GM23338 (cell line): ENCODE measurements at regions not wholly inside any gene's neighbourhood (a gene's known extent, or its start where the extent isn't known, plus 50 kb on each side); places are given as distances from the start of the nearest gene placed in this dataset.

ENCODE experiments used
- ATAC-seq: fragments of 200-7000 bp; cut with Tn5 transposase; 3 replicates; pipeline ENCODE4 v1.9.1; 2020
- DNase-seq: peaks from one replicate; pipeline ENCODE4 v3.0.0-alpha.2; 2015; ENCODE audit warnings: low spot score
- H2AFZ ChIP-seq: fragments of 200-600 bp; sonication (generic); 2 replicates; pipeline ENCODE4 v1.8.0; 2016; ENCODE audit warnings: antibody characterized with exemption, mild to moderate bottlenecking, moderate library complexity
- H3F3A ChIP-seq: fragments of 200-600 bp; sonication (generic); replicated peaks from 2 replicates; pipeline ENCODE4 v1.8.0; 2017; ENCODE audit warnings: antibody characterized with exemption, mixed run types, low read depth
- H3K27ac ChIP-seq: fragments of 200-600 bp; sonication (generic); 2 replicates; pipeline ENCODE4 v1.6.1; 2016; ENCODE audit warnings: low read depth
- H3K27me3 ChIP-seq: fragments of 200-600 bp; sonication (generic); 2 replicates; pipeline ENCODE4 v1.8.0; 2016; ENCODE audit warnings: mild to moderate bottlenecking, mixed run types, moderate library complexity; ENCODE audit not compliant: insufficient read depth
- H3K36me3 ChIP-seq: fragments of 200-600 bp; sonication (generic); 2 replicates; pipeline ENCODE4 v1.8.0; 2016; ENCODE audit warnings: mild to moderate bottlenecking; ENCODE audit not compliant: insufficient read depth
- H3K4me1 ChIP-seq: fragments of 200-600 bp; sonication (generic); 2 replicates; pipeline ENCODE4 v1.8.0; 2016; ENCODE audit warnings: mild to moderate bottlenecking, moderate library complexity; ENCODE audit not compliant: insufficient read depth
- H3K4me2 ChIP-seq: fragments of 200-600 bp; sonication (generic); 2 replicates; pipeline ENCODE4 v1.7.1; 2017; ENCODE audit warnings: mixed run types
- H3K4me3 ChIP-seq: fragments of 200-600 bp; sonication (generic); 2 replicates; pipeline ENCODE4 v1.6.1; 2016; ENCODE audit warnings: mixed run types
- H3K79me2 ChIP-seq: fragments of 200-600 bp; sonication (generic); replicated peaks from 2 replicates; pipeline ENCODE4 v1.8.0; 2017; ENCODE audit warnings: mild to moderate bottlenecking; ENCODE audit not compliant: insufficient read depth
- H3K9me2 ChIP-seq: fragments of 200-600 bp; sonication (generic); 2 replicates; pipeline ENCODE4 v1.8.0; 2017; ENCODE audit not compliant: insufficient read depth
- H4K20me1 ChIP-seq: fragments of 200-600 bp; sonication (generic); replicated peaks from 2 replicates; pipeline ENCODE4 v1.8.0; 2017; ENCODE audit warnings: mild to moderate bottlenecking; ENCODE audit not compliant: insufficient read depth
- H3K27ac Mint-ChIP-seq: 2 replicates; pipeline ENCODE4 v1.8.0; 2020; ENCODE audit warnings: inconsistent platforms, mild to moderate bottlenecking, moderate library complexity, mixed read lengths
- H3K27me3 Mint-ChIP-seq: 3 replicates; pipeline ENCODE4 v1.8.0; 2022; ENCODE audit warnings: low read depth, mild to moderate bottlenecking, moderate library complexity, mixed read lengths, inconsistent platforms; ENCODE audit not compliant: insufficient read depth, poor library complexity
- H3K36me3 Mint-ChIP-seq: 3 replicates; pipeline ENCODE4 v1.8.0; 2021; ENCODE audit warnings: low read depth, mild to moderate bottlenecking, inconsistent platforms, moderate library complexity, mixed read lengths
- H3K4me1 Mint-ChIP-seq: 3 replicates; pipeline ENCODE4 v1.8.0; 2020; ENCODE audit warnings: mild to moderate bottlenecking, inconsistent platforms, mixed read lengths
- H3K4me3 Mint-ChIP-seq: 3 replicates; pipeline ENCODE4 v1.8.0; 2021; ENCODE audit warnings: moderate library complexity, mild to moderate bottlenecking, inconsistent platforms, mixed read lengths
- H3K9me3 Mint-ChIP-seq: 3 replicates; pipeline ENCODE4 v1.8.0; 2020; ENCODE audit warnings: moderate library complexity, mild to moderate bottlenecking, inconsistent platforms, mixed read lengths
- CREB1 ChIP-seq: fragments of 250-450 bp; sonication (Bioruptor Pico); IDR thresholded peaks from 2 replicates; pipeline ENCODE4 v1.5.0; 2020; ENCODE audit warnings: low read depth, mild to moderate bottlenecking, moderate library complexity
- EZH2 ChIP-seq: fragments of 200-600 bp; sonication (generic); IDR thresholded peaks from one replicate; pipeline ENCODE4 v1.8.0; 2017; ENCODE audit warnings: antibody characterized with exemption, mild to moderate bottlenecking, low read depth; ENCODE audit not compliant: unreplicated experiment
- EZH2phosphoT487 ChIP-seq: fragments of 200-600 bp; sonication (generic); IDR thresholded peaks from one replicate; pipeline ENCODE4 v1.8.1; 2018; ENCODE audit warnings: antibody characterized with exemption; ENCODE audit not compliant: unreplicated experiment
- JUNB ChIP-seq: IDR thresholded peaks from one replicate; pipeline ENCODE4 v1.6.1; 2016; ENCODE audit warnings: antibody characterized with exemption; ENCODE audit not compliant: unreplicated experiment
- NANOG ChIP-seq: IDR thresholded peaks from 2 replicates; pipeline ENCODE4 v1.6.1; 2016; ENCODE audit warnings: antibody characterized with exemption, borderline replicate concordance
- POLR2AphosphoS5 ChIP-seq: IDR thresholded peaks from 2 replicates; pipeline ENCODE4 v1.6.1; 2016; ENCODE audit warnings: antibody characterized with exemption, low read depth
- STAT1 ChIP-seq: IDR thresholded peaks from one replicate; pipeline ENCODE4 v1.6.1; 2016; ENCODE audit warnings: antibody characterized with exemption; ENCODE audit not compliant: unreplicated experiment
- ZNF114 ChIP-seq: fragments of 250-450 bp; sonication (Bioruptor Pico); IDR thresholded peaks from 2 replicates; pipeline ENCODE4 v1.5.0; 2020; ENCODE audit warnings: mild to moderate bottlenecking, moderate library complexity
- ZNF331 ChIP-seq: fragments of 250-450 bp; sonication (Bioruptor Pico); IDR thresholded peaks from 2 replicates; pipeline ENCODE4 v1.5.0; 2020; ENCODE audit warnings: low read depth, mild to moderate bottlenecking, moderate library complexity
- TF ChIP-seq, protein P1 (sequence below): fragments of 250-450 bp; sonication (Bioruptor Pico); IDR thresholded peaks from 2 replicates; pipeline ENCODE4 v1.5.0; 2020; ENCODE audit warnings: mild to moderate bottlenecking, moderate library complexity
- TF ChIP-seq, protein P2 (sequence below), 2 experiments: fragments of 200-600 bp in 1 of 2; sonication (generic) in 1 of 2; conservative IDR thresholded peaks; 2 replicates each; pipeline versions ENCODE4 v1.5.1 to v1.6.1; 2016 to 2017; ENCODE audit warnings: antibody characterized with exemption in 2 of 2, low read depth in 2 of 2, mild to moderate bottlenecking in 2 of 2, moderate library complexity in 1 of 2
- TF ChIP-seq, protein P3 (sequence below): IDR thresholded peaks from one replicate; pipeline ENCODE4 v1.6.1; 2018; ENCODE audit warnings: antibody characterized with exemption; ENCODE audit not compliant: unreplicated experiment
- TF ChIP-seq, protein P4 (sequence below): IDR thresholded peaks from 2 replicates; pipeline ENCODE4 v1.6.1; 2016; ENCODE audit warnings: antibody characterized with exemption

DNA sequence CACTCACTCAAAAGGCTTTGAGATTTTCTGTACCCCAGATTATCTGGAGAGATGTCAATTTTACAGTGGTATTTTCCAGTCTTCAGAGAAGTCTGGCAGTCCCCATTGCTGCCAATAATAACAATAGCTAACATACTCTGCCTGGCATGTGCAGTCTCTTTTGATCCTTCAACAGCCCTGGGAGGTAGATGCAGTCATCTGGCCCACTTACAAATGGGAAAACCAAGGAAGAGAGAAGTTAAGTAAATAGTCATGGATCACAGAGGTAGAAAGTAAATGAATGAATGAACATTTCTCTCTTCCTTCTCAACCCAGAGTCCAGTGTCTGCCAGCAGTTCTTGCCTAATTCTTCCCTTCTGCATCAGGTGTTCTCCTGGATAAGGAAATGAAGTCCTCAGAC, 113.0 kb upstream of the EDNRA start:
- H3K27ac Mint-ChIP-seq, result no peak overlapping the region

More for the DNA sequence above, 113.0 kb upstream of the EDNRA start:
- DNase-seq, result no peak
- Histone ChIP-seq H3K27ac (no peak overlapping the region), H3K27me3 (no peaks in the 10 kb centered on the region), H3K36me3 (no peaks in the 10 kb centered on the region), H4K20me1 (no peaks in the 10 kb centered on the region), H3K9me2 (no peaks in the 10 kb centered on the region; the same call in 1 of the 2 replicates), H3K79me2 (no peaks in the 10 kb centered on the region), H3K4me1 (no peaks in the 10 kb centered on the region), H2AFZ (no peak overlapping the region), H3F3A (no peaks in the 10 kb centered on the region), H3K4me2 (no peak overlapping the region), H3K4me3 (no peak overlapping the region)
- Mint-ChIP-seq H3K4me3 (no peak overlapping the region), H3K9me3 (0 out of 3 replicates have a peak, but pooled peaks cover 6% of the 10 kb centered on the region), H3K27me3 (no peaks in the 10 kb centered on the region), H3K36me3 (no peaks in the 10 kb centered on the region), H3K4me1 (no peaks in the 10 kb centered on the region)
- no peak for ATAC-seq
- TF ChIP-seq STAT1, result no peak
- TF ChIP-seq, protein P1, sequence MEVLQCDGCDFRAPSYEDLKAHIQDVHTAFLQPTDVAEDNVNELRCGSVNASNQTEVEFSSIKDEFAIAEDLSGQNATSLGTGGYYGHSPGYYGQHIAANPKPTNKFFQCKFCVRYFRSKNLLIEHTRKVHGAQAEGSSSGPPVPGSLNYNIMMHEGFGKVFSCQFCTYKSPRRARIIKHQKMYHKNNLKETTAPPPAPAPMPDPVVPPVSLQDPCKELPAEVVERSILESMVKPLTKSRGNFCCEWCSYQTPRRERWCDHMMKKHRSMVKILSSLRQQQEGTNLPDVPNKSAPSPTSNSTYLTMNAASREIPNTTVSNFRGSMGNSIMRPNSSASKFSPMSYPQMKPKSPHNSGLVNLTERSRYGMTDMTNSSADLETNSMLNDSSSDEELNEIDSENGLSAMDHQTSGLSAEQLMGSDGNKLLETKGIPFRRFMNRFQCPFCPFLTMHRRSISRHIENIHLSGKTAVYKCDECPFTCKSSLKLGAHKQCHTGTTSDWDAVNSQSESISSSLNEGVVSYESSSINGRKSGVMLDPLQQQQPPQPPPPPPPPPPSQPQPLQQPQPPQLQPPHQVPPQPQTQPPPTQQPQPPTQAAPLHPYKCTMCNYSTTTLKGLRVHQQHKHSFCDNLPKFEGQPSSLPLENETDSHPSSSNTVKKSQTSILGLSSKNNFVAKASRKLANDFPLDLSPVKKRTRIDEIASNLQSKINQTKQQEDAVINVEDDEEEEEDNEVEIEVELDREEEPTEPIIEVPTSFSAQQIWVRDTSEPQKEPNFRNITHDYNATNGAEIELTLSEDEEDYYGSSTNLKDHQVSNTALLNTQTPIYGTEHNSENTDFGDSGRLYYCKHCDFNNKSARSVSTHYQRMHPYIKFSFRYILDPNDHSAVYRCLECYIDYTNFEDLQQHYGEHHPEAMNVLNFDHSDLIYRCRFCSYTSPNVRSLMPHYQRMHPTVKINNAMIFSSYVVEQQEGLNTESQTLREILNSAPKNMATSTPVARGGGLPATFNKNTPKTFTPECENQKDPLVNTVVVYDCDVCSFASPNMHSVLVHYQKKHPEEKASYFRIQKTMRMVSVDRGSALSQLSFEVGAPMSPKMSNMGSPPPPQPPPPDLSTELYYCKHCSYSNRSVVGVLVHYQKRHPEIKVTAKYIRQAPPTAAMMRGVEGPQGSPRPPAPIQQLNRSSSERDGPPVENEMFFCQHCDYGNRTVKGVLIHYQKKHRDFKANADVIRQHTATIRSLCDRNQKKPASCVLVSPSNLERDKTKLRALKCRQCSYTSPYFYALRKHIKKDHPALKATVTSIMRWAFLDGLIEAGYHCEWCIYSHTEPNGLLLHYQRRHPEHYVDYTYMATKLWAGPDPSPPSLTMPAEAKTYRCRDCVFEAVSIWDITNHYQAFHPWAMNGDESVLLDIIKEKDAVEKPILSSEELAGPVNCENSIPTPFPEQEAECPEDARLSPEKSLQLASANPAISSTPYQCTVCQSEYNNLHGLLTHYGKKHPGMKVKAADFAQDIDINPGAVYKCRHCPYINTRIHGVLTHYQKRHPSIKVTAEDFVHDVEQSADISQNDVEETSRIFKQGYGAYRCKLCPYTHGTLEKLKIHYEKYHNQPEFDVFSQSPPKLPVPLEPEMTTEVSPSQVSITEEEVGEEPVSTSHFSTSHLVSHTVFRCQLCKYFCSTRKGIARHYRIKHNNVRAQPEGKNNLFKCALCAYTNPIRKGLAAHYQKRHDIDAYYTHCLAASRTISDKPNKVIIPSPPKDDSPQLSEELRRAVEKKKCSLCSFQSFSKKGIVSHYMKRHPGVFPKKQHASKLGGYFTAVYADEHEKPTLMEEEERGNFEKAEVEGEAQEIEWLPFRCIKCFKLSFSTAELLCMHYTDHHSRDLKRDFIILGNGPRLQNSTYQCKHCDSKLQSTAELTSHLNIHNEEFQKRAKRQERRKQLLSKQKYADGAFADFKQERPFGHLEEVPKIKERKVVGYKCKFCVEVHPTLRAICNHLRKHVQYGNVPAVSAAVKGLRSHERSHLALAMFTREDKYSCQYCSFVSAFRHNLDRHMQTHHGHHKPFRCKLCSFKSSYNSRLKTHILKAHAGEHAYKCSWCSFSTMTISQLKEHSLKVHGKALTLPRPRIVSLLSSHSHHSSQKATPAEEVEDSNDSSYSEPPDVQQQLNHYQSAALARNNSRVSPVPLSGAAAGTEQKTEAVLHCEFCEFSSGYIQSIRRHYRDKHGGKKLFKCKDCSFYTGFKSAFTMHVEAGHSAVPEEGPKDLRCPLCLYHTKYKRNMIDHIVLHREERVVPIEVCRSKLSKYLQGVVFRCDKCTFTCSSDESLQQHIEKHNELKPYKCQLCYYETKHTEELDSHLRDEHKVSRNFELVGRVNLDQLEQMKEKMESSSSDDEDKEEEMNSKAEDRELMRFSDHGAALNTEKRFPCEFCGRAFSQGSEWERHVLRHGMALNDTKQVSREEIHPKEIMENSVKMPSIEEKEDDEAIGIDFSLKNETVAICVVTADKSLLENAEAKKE, result no peak
- TF ChIP-seq ZNF331 (CRISPR knock-in tag), result no peak
- TF ChIP-seq EZH2, result no peak
- TF ChIP-seq CREB1, result no peak
- TF ChIP-seq, protein P2, sequence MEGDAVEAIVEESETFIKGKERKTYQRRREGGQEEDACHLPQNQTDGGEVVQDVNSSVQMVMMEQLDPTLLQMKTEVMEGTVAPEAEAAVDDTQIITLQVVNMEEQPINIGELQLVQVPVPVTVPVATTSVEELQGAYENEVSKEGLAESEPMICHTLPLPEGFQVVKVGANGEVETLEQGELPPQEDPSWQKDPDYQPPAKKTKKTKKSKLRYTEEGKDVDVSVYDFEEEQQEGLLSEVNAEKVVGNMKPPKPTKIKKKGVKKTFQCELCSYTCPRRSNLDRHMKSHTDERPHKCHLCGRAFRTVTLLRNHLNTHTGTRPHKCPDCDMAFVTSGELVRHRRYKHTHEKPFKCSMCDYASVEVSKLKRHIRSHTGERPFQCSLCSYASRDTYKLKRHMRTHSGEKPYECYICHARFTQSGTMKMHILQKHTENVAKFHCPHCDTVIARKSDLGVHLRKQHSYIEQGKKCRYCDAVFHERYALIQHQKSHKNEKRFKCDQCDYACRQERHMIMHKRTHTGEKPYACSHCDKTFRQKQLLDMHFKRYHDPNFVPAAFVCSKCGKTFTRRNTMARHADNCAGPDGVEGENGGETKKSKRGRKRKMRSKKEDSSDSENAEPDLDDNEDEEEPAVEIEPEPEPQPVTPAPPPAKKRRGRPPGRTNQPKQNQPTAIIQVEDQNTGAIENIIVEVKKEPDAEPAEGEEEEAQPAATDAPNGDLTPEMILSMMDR (conservative IDR thresholded peaks at IDR 0.05; ENCODE audit: low read depth in 2 of 2), result no peak
- TF ChIP-seq EZH2phosphoT487, result no peak
- no peak for TF ChIP-seq NANOG
- TF ChIP-seq, protein P3, sequence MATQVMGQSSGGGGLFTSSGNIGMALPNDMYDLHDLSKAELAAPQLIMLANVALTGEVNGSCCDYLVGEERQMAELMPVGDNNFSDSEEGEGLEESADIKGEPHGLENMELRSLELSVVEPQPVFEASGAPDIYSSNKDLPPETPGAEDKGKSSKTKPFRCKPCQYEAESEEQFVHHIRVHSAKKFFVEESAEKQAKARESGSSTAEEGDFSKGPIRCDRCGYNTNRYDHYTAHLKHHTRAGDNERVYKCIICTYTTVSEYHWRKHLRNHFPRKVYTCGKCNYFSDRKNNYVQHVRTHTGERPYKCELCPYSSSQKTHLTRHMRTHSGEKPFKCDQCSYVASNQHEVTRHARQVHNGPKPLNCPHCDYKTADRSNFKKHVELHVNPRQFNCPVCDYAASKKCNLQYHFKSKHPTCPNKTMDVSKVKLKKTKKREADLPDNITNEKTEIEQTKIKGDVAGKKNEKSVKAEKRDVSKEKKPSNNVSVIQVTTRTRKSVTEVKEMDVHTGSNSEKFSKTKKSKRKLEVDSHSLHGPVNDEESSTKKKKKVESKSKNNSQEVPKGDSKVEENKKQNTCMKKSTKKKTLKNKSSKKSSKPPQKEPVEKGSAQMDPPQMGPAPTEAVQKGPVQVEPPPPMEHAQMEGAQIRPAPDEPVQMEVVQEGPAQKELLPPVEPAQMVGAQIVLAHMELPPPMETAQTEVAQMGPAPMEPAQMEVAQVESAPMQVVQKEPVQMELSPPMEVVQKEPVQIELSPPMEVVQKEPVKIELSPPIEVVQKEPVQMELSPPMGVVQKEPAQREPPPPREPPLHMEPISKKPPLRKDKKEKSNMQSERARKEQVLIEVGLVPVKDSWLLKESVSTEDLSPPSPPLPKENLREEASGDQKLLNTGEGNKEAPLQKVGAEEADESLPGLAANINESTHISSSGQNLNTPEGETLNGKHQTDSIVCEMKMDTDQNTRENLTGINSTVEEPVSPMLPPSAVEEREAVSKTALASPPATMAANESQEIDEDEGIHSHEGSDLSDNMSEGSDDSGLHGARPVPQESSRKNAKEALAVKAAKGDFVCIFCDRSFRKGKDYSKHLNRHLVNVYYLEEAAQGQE, result no peak
- TF ChIP-seq ZNF114 (CRISPR knock-in tag), result no peak
- TF ChIP-seq, protein P4, sequence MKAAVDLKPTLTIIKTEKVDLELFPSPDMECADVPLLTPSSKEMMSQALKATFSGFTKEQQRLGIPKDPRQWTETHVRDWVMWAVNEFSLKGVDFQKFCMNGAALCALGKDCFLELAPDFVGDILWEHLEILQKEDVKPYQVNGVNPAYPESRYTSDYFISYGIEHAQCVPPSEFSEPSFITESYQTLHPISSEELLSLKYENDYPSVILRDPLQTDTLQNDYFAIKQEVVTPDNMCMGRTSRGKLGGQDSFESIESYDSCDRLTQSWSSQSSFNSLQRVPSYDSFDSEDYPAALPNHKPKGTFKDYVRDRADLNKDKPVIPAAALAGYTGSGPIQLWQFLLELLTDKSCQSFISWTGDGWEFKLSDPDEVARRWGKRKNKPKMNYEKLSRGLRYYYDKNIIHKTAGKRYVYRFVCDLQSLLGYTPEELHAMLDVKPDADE, result no peak
- no peak for TF ChIP-seq JUNB
- no peak for TF ChIP-seq POLR2AphosphoS5
